ENCODE measurements at regions not wholly inside any gene's neighbourhood (a gene's known extent, or its start where the extent isn't known, plus 50 kb on each side); places are given as distances from the start of the nearest gene placed in this dataset.

DNA sequence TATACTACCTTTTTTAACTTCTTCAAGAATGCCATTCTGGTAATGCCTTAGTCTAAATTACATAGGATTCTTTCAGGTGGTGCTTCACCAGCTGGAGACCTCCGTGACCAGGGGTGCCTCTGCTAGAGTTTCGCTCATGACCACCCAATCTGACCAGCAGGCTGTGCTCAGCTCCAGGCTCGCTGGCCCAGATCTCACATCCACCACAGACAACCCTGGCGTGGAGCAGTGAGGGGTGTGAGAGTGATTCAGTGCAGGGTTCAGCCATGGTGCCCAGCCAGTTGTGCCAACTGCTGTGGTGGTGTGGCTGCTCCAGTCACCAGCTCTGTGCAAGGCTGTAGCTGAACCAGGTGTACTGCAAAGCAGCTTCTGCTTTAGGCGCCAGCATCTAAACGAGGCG, 198.6 kb downstream of the MMUT start:
- no peak overlapping the region for H3K4me2 ChIP-seq (ENCODE audit: control insufficient read depth, insufficient read depth)
- RAD21 ChIA-PET (ENCODE audit: unreplicated experiment), result no interaction called here
- POLR2A ChIA-PET, result interaction anchor here (0.6 kb wide), 1 partner anchor 68 kb away, joined by 3 read pairs; no protein-coding TSS in a partner anchor
- no TSS peak for BruUV-seq (replicated peaks)
- in situ Hi-C loops (cut with MboI) (no loop called here), intact Hi-C loops (cut with micrococcal nuclease; ENCODE audit: unreplicated experiment) (no loop called here)
- no peaks in the 10 kb centered on the region; the same call in 2 of the 3 replicates for H3K9me3 ChIP-seq (replicated peaks; ENCODE audit: control insufficient read depth, insufficient read depth, low read length)
- no peaks in the 10 kb centered on the region for H3K27me3 ChIP-seq (replicated peaks in 1 of 2; ENCODE audit: control insufficient read depth in 2 of 2, insufficient read depth in 2 of 2, low read length in 1 of 2)
- H4K20me1 ChIP-seq (ENCODE audit: control insufficient read depth, insufficient read depth), result no peaks in the 10 kb centered on the region
- H3K4me3 ChIP-seq, result no peak overlapping the region
- ATAC-seq (peak; percentile 45), FAIRE-seq (no peak), DNase-seq (ENCODE audit: low read depth, low spot score) (no peak)
- SMC1A ChIA-PET (ENCODE audit: uncharacterized antibody, unreplicated experiment), result no interaction called here
- no peaks in the 10 kb centered on the region for H3K36me3 ChIP-seq (ENCODE audit: control insufficient read depth in 2 of 2, insufficient read depth in 2 of 2, low read length in 1 of 2)
- H2AFZ ChIP-seq (ENCODE audit: control insufficient read depth, low read depth, low read length), result no peak overlapping the region
- WGBS (ENCODE audit: insufficient coverage, insufficient replicate concordance, low lambda C conversion rate, missing lambda C conversion rate), result 9% methylated on average over 7 of the region's 7 CpGs
- no peaks in the 10 kb centered on the region for H3K79me2 ChIP-seq (ENCODE audit: control insufficient read depth, insufficient read depth, low read length)
- no peak overlapping the region for H3K9ac ChIP-seq (ENCODE audit: control insufficient read depth, insufficient read depth, low read length)
- no peaks in the 10 kb centered on the region for H3K4me1 ChIP-seq (ENCODE audit: control insufficient read depth, insufficient read depth, low read length)
- CTCF ChIA-PET, result interaction anchor here (0.6 to 0.9 kb wide), 2 partner anchors 10 to 793 kb away, joined by 3 to 4 read pairs; no protein-coding TSS in a partner anchor
- H3K27ac ChIP-seq (ENCODE audit: control insufficient read depth, insufficient read depth), result no peak overlapping the region
- TF ChIP-seq MEF2A (IDR thresholded peaks at IDR 0.05; ENCODE audit: insufficient read depth, low read depth, low read length) (no peak), KAT2A (conservative IDR thresholded peaks at IDR 0.05; ENCODE audit: control insufficient read depth, low read depth, low read length) (no peak), HDAC6 (IDR thresholded peaks at IDR 0.05; ENCODE audit: unreplicated experiment) (no peak), NFYA (IDR thresholded peaks at IDR 0.05; ENCODE audit: borderline replicate concordance, low read depth, low read length) (no peak), TCF12 (IDR thresholded peaks at IDR 0.05; ENCODE audit: low read depth, low read length) (no peak), POU2F2 (IDR thresholded peaks at IDR 0.05; ENCODE audit: borderline replicate concordance, low read depth, low read length) (no peak), BCL11A (IDR thresholded peaks at IDR 0.05; ENCODE audit: low read depth, low read length) (no peak), RFX5 (IDR thresholded peaks at IDR 0.05; ENCODE audit: low read depth, low read length) (no peak), CHD4 (IDR thresholded peaks at IDR 0.05) (no peak), IKZF2 (IDR thresholded peaks at IDR 0.05) (no peak), KDM1A (IDR thresholded peaks at IDR 0.05; ENCODE audit: borderline replicate concordance) (no peak)
- TF ChIP-seq, protein P1, sequence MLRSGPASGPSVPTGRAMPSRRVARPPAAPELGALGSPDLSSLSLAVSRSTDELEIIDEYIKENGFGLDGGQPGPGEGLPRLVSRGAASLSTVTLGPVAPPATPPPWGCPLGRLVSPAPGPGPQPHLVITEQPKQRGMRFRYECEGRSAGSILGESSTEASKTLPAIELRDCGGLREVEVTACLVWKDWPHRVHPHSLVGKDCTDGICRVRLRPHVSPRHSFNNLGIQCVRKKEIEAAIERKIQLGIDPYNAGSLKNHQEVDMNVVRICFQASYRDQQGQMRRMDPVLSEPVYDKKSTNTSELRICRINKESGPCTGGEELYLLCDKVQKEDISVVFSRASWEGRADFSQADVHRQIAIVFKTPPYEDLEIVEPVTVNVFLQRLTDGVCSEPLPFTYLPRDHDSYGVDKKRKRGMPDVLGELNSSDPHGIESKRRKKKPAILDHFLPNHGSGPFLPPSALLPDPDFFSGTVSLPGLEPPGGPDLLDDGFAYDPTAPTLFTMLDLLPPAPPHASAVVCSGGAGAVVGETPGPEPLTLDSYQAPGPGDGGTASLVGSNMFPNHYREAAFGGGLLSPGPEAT (IDR thresholded peaks at IDR 0.05; ENCODE audit: low read depth), result no peak
- TF ChIP-seq, protein P2, sequence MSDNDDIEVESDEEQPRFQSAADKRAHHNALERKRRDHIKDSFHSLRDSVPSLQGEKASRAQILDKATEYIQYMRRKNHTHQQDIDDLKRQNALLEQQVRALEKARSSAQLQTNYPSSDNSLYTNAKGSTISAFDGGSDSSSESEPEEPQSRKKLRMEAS (IDR thresholded peaks at IDR 0.05; ENCODE audit: low read depth, low read length), result no peak
- TF ChIP-seq, protein P3, sequence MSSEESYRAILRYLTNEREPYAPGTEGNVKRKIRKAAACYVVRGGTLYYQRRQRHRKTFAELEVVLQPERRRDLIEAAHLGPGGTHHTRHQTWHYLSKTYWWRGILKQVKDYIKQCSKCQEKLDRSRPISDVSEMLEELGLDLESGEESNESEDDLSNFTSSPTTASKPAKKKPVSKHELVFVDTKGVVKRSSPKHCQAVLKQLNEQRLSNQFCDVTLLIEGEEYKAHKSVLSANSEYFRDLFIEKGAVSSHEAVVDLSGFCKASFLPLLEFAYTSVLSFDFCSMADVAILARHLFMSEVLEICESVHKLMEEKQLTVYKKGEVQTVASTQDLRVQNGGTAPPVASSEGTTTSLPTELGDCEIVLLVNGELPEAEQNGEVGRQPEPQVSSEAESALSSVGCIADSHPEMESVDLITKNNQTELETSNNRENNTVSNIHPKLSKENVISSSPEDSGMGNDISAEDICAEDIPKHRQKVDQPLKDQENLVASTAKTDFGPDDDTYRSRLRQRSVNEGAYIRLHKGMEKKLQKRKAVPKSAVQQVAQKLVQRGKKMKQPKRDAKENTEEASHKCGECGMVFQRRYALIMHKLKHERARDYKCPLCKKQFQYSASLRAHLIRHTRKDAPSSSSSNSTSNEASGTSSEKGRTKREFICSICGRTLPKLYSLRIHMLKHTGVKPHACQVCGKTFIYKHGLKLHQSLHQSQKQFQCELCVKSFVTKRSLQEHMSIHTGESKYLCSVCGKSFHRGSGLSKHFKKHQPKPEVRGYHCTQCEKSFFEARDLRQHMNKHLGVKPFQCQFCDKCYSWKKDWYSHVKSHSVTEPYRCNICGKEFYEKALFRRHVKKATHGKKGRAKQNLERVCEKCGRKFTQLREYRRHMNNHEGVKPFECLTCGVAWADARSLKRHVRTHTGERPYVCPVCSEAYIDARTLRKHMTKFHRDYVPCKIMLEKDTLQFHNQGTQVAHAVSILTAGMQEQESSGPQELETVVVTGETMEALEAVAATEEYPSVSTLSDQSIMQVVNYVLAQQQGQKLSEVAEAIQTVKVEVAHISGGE (CRISPR knock-in tag; IDR thresholded peaks at IDR 0.05), result no peak

Measured in GM12878 (cell line).